Amygdala (tissue), 56 donors: ENCODE measurements at regions not wholly inside any gene's neighbourhood (a gene's known extent, or its start where the extent isn't known, plus 50 kb on each side); places are given as distances from the start of the nearest gene placed in this dataset.

Experiments
- DNase-seq, 56 donors: peaks; one replicate each; lab custom pipeline; 2025; lab: John Stamatoyannopoulos, UW

DNA sequence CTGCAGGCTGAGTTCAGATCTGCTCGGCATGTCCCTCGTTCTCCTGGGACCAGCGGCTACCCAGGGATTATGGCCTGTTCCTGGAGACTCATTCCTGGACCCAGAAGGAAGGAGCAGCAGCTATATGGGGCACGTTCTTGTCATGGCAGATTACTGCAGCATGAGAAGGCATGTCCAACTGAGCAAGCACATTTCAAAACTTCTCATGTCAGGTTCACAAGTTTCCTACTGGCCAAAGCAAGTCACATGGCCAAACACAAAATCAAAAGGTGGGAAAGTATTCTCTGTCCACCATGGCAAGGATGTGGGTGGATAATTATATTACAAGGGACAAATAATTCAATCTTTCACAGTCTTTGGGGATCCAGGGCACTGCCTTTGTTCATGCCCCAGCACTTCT is 71.9 kb upstream of the C15orf39 start:
- no peak for DNase-seq

DNA sequence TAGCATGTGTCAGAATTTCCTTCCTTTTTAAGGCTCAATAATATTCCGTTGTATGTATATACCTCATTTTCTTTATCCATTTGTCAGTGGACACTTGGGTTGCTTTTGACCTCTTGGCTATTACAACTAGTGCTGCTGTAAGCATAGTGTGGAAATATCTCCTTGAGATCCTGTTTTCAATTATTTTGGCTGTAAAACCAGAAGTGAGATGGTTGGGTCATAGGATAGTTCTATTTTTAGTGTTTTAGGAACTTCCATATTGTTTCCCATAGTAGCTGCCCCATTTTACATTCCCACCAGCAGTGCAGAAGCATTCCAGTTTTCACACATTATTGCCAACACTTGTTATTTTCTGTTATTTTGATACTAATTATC is 70.4 kb upstream of the C15orf39 start:
- no peak for DNase-seq

DNA sequence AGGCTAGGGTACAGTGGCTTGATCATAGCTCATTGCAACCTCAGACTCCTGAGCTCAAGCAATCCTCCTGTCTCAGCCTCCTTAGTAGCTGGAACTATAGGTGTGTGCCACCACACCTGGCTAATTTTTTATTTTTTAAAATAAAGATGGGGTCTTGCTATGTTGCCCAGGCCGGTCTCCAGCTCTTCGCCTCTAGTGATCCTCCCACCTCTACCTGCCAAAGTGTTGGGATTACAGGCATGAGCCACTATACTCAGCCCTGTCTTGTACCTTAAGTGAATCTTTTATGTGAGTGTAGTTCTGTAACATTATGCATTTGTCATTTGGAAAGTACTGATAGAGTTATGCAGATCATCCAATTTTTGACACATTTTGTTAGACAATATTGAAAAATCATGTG is 66.9 kb upstream of the C15orf39 start:
- DNase-seq: no peak

DNA sequence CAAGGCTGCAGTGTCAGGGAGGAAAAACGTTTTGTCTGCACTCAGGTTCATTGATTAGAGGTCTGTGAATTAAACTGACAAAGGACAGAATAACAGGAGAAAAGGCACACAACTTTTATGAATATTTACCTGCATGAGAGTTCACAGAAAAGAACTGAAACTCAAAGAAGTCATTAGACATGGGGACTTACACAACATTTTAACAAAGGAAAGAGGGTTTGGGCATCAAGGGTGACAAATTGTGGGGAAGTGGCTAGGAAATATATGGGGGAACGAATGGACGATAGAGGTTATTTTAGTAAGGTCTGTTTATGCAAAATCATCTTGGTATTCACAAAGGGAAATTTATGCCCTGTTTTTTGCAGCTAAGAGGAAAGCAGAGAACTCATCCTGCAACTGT is 65.6 kb upstream of the C15orf39 start:
- no peak for DNase-seq

DNA sequence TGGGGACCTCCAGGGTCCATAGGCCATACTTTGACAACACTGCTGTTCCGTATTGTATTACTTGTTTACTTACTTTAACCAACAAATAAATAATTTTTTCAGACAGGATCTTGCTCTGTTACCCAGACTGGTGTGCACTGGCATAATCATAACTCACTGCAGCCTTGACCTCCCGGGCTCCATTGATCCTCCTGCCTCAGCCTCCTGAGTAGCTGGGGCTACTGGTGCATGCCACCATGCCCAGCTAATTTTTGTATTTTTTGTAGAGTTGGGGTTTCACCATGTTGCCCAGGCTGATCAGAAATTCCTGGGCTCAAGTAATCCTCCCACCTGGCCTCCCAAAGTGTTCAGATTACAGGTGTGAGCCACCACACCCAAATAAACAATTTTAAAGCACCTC is 64.9 kb upstream of the C15orf39 start:
- DNase-seq: no peak

DNA sequence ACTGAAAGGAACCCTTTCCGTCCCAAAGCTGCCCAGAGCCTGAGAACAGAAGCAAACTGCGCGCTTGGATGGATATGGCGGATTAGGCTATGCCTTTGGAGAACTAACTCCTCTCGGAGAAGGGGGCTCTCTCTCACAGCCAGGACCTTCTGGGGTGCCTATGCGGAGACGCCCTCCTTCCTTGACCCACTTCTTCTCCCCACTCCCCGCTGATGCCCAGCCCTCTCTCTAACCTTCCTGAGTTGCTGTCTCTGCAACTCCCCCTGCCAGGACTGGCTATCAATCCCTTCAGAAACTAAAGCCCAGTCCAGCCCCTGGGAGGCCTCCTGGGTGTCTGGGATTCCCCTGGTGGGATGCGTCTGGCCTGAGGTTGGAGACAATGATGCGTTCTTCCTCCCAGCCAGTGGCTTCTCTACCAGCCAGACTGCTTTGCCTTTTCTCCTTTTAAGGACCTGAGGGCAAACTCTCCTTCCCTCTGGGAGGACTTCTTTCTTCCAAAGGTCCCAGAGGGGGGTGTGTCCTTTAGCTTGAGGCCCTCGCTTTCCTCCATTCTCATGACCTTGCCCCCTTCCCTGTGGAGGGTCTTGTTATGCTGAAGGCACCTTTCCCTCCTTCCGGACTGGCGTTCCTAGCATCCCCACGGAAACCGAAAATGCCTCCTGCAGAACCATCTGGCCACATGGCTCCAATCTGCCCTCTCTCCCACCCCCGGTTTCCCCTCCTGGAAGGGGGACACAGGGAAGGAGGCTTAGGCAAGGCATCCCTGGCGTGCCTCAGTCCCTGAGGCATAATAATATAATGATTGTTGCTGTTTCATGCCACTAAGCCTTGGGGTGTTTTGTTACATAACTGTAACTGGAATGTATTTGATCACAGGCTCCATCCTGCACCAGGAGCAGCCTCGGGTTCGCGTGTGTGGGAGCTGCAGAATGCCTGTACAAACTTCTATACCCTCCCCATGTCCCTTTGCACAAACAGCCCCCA is 63.4 kb upstream of the C15orf39 start:
- peak in 1 of 56 donors; percentile 1 for DNase-seq

DNA sequence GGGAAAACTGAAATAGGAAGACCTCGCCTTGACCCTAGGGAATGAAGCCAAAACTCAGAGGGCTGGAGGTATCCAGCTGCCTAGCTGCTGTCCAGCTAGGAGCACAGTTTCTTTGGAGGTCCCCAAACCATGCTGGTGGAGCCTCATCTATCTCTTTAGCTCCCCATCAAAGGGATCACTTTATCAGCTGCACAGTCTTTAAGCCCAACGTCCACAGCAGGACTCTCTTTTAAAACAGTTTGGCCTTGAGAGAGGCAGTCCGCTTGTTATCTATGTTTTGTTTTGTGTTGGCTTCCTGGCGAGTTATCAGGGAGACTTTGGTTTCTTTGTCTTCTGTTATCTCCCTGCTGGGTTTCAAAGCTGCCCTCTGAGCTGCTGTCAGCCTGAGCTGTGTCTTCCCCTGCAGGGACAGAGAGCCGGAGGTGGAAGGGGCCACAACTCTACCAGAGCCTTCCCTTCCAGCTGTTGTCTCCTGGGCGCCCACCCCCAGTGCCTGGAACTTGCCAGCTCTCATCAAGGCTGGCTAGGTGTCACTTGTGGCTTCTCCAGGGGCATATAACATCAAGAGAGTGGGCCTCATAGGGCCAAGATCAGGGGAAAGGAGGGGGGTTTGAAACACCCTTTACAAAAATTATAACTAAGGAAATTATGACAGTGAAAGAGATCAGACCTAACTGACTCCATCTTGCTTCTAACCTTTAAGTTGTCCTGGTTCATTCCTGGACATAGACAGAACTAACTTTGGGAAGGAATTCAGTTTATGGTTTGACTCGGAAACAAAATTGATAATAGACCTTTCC is 61.4 kb upstream of the C15orf39 start:
- no peak for DNase-seq

DNA sequence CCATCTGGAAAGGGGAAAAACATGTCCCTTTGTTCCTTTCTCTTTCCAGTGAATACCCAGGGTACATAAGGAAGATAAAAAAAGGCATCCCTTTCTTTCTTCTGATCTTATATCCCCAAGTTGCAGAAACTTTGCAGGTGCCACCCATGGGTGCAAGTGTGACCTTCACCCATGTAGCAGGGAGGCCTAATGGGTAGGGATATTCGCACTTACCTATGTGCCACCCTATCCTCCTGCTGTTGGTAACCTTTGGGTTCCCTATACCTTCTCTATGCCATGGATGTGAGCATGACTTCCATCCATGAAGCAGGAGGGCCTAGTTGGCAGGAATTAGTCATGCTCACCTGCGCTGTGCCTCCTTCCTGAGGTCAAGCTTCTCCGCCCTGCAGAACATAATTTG is 59.2 kb upstream of the C15orf39 start:
- DNase-seq: no peak

DNA sequence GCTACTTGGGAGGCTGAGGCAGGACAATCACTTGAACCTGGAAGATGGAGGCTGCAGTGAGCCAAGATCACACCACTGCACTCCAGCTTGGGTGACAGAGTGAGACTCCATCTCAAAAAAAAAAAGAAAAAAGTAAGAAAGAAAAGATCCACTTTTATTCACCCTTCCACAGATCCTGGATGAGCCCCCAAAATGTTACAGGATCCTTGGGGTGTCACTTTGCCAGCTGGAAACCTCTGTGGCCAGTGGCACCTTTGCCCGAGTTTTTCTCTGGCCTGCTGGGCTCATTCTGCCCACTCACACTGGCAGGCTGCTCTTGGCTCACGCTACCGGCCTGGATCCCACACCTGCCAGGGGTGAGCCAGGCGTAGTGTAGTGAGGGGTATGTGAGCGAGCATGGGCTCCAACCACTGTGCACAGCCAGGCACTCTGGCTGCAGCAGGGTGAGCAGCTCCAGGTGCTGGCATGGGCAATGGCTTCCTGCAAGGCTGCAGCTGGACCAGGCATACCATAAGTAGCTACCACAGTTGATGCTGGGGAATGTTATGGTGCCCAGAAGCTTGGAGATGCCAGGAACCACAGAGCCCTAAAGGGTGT is 57.8 kb upstream of the C15orf39 start:
- DNase-seq: no peak

DNA sequence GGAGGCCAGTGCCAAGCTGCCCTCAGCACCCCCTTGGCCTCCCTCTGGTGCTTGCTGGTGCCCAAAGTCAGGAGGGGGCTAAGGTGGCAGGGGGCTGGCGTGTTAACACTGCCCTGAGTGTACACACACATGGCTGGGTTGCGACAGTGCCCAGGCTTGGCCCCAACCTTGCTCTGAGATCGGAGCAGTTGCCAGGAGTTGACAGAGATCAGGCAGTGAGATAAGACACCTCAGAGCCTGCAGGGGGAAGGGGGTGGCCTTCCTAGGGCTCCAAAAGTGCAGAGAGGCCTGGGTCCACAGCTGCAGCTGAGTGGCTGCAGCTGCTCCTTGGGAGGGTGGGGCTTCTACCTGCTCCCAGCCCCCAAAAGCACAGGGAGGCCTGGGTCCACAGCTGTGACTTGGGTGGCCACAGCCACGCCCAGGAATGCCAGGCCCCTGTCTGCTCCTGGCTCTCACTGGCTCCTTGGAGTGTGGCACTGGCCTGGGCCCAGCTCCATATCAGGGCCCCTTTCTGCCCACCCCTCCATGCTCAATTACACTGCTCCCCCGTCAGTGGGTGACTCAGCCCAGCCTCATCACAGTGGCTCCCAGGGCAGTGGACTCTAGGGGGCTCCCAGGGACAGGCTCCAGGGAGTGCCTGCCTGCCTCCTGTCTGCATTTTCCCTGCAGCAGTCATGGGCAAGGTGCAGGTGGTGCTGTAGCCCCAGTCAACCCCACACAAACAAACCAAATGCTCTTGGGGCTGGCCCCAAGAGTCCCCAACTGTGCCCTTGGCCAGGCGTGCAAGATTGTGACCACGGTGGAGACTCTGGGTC is 56.4 kb upstream of the C15orf39 start:
- DNase-seq: no peak

DNA sequence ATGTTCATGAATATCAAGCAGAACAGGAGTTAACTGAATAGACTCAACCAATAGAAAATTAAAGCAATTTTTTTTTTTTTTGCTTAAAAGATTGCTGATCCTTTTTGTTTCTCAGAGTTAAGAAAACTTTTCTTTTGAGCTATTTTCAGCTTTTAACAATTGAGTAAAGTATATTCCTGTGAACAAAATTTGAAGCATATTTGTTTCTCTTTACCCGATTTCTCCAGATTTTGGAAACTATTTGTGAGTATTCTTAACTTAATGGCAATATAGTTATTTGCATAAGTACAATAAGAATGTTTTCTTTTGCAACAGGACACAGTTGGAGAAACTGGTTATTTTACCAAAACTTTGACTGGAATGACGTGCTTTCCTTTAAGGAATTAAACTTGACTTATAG is 53.4 kb upstream of the C15orf39 start:
- DNase-seq: no peak

DNA sequence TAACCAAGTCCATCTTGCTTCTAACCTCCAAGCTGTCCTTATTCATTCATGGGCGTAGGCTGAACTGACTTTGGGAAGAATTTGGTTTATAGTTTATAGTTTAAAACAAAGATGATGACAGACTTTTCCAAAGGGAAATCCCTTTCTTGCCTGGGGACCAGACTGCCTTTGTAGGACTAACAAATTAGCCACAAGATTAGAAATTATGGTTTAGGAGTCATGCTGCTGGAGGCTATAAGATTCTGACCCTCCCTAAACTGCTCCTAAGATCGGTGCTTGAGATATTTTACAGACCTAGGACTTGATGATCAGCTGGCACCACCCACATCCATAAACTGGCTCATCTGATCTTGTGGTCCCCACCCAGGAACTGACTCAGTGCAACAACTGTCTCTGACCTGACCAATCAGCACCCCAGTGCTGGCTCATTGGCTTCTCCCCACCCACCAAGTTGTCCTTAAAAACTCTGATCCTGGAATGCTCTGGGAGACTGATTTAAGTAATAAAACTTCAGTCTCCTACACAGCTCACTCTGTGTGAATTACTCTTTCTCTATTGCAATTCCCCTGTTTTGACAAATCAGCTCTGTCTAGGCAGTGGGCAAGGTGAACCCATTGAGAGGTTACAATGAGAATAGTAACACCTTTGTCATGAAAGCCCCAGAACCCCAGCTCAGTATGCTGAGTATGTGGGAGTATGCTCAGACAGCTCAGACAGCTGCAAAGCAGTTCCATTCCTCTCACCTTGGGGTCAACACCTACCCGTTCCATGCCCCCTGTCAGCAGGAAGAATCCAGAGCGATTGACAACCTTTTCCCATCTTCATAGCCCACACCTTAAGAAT is 51.6 kb upstream of the C15orf39 start:
- DNase-seq: no peak

DNA sequence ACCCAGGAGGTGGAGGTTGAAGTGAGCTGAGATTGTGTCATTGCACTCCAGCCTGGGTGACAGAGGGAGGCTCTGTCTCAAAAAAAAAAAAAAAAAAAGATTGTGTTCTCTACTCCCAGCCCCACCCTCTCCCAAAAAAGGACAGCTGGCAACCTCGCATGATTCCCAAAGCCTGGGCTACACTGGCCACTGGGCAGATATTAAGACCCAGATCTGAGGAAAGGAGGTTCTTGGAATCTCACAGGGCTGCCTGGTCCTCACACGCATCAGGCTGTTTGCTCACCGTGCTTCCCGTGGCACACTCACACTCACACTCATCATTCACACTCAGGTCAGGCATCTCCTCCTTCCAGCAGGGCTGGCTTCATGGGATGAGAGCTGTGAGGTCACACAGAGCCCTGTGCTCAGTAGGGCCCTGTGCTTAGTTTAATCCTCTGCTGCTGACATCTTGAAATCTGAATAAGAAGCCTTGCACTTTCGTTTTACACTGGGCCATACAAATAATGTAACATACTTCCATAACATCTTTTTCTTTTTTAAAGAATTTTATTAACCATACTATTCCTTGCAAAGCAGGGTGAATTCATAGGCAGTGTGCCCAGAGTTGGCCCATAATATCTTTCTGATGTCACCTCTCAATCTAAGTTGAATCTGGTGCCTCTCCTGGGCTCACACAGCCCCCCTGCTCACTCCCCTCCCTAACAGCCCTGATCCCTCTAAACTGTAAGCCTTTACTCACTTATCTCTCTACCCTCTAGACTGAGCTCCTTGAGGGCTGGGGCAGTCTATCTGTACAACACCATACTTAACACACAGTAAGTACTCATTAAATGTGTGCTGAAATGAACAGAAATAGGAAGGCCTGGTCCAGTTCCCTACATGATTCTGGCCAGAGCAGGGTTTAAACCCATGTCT is 50.2 kb upstream of the C15orf39 start:
- DNase-seq: no peak
